K562 (cell line): ENCODE measurements at regions not wholly inside any gene's neighbourhood (a gene's known extent, or its start where the extent isn't known, plus 50 kb on each side); places are given as distances from the start of the nearest gene placed in this dataset.

Experiments
- ATAC-seq: fragments of 200-7000 bp; cut with Tn5 transposase; 3 replicates; pipeline ENCODE4 v1.9.1; 2020; ENCODE audit warnings: moderate library complexity
- BruUV-seq: library from RNA; stranded (reverse); fragments of 400-500 nt; replicated peaks from 2 replicates; lab custom pipeline; 2021; lab: Mats Ljungman, UMichigan
- CTCF ChIA-PET: fragments of 300-600 bp; formaldehyde crosslinking; extraction: SDS; loops from one replicate; lab custom pipeline; 2021; ENCODE audit warnings: low intra/inter-chr PET ratio; lab: Yijun Ruan, JAX
- POLR2A ChIA-PET: fragments of 300-600, 350-650 bp; sonication (Branson Sonifier 250); formaldehyde crosslinking; extraction: SDS; loops from one replicate; lab custom pipeline; 2021; ENCODE audit warnings: antibody characterized with exemption, inconsistent platforms; lab: Yijun Ruan, JAX
- DNase-seq, 4 experiments: peaks; one replicate each; pipeline versions ENCODE4 v3.0.0 to v3.0.0-alpha.2; 2011 to 2018; ENCODE audit warnings: low spot score in 3 of 4, mixed read lengths in 3 of 4; ENCODE audit errors: extremely low read depth in 1 of 4
- FAIRE-seq: peaks from 2 replicates; lab custom pipeline; 2011; peaks lifted over from hg19 to GRCh38; lab: Jason Lieb, UNC
- H2AFZ ChIP-seq: 2 replicates; pipeline ENCODE4 v1.6.0; 2011; ENCODE audit warnings: low read depth, low read length, control low read depth, inconsistent platforms
- H3K27ac ChIP-seq: fragments of 200-600 bp; 3 replicates; pipeline ENCODE4 v1.8.0; 2011; ENCODE audit warnings: low read depth, mild to moderate bottlenecking, control low read depth, inconsistent platforms, low read length, moderate library complexity, mixed read lengths; ENCODE audit errors: extremely low read depth
- H3K27me3 ChIP-seq, 2 experiments: fragments of 300-600 bp in 1 of 2; 2 replicates in 1 of 2; 3 replicates in 1 of 2; pipeline versions ENCODE4 v1.6.0 to v1.8.0; 2011; ENCODE audit warnings: inconsistent platforms in 2 of 2, low read length in 2 of 2, mild to moderate bottlenecking in 1 of 2, mixed read lengths in 1 of 2, moderate library complexity in 1 of 2; ENCODE audit not compliant: control insufficient read depth in 2 of 2, insufficient read depth in 2 of 2
- H3K36me3 ChIP-seq: fragments of 300-600 bp; 3 replicates; pipeline ENCODE4 v1.8.0; 2011; ENCODE audit warnings: mild to moderate bottlenecking, low read length, inconsistent platforms; ENCODE audit not compliant: control insufficient read depth, insufficient read depth
- H3K4me1 ChIP-seq, 2 experiments: fragments of 200-600 bp in 1 of 2; replicated peaks in 1 of 2; 2 replicates in 1 of 2; 3 replicates in 1 of 2; pipeline versions ENCODE4 v1.5.1 to v1.8.0; 2011; ENCODE audit warnings: inconsistent platforms in 2 of 2, low read length in 2 of 2, mild to moderate bottlenecking in 1 of 2, mixed read lengths in 1 of 2, moderate library complexity in 1 of 2; ENCODE audit not compliant: control insufficient read depth in 2 of 2, insufficient read depth in 2 of 2
- H3K4me2 ChIP-seq: 2 replicates; pipeline ENCODE4 v1.6.1; 2011; ENCODE audit warnings: low read length, control low read depth, inconsistent platforms, mixed read lengths; ENCODE audit not compliant: insufficient read depth
- H3K4me3 ChIP-seq: fragments of 200-600 bp; sonication (generic), shearing (Covaris generic); 2 replicates; pipeline ENCODE4 v1.5.1; 2016; ENCODE audit warnings: control low read depth, inconsistent platforms
- H3K79me2 ChIP-seq: fragments of 200-600 bp; 3 replicates; pipeline ENCODE4 v1.8.0; 2011; ENCODE audit warnings: low read length, inconsistent platforms; ENCODE audit not compliant: control insufficient read depth, insufficient read depth
- H3K9ac ChIP-seq, 2 experiments: 2 replicates each; pipeline versions ENCODE4 v1.6.0 to v1.6.1; 2011; ENCODE audit warnings: low read depth in 2 of 2, low read length in 2 of 2, control low read depth in 1 of 2, inconsistent platforms in 1 of 2, mild to moderate bottlenecking in 1 of 2, mixed read lengths in 1 of 2; ENCODE audit not compliant: insufficient read depth in 1 of 2
- H3K9me1 ChIP-seq: one replicate; pipeline ENCODE4 v1.6.0; 2011; ENCODE audit warnings: inconsistent platforms, mild to moderate bottlenecking, low read length, moderate library complexity; ENCODE audit not compliant: control insufficient read depth, insufficient read depth
- H3K9me3 ChIP-seq: replicated peaks from 2 replicates; pipeline ENCODE4 v1.5.1; 2011; ENCODE audit warnings: low read depth, low read length, inconsistent platforms; ENCODE audit not compliant: control insufficient read depth, insufficient read depth
- H4K20me1 ChIP-seq: replicated peaks from 2 replicates; pipeline ENCODE4 v1.6.1; 2011; ENCODE audit warnings: low read length, inconsistent platforms, mixed read lengths; ENCODE audit not compliant: control insufficient read depth, insufficient read depth
- BHLHE40 ChIP-seq: IDR thresholded peaks from 2 replicates; pipeline ENCODE4 v1.6.1; 2011; ENCODE audit warnings: low read length, improper control_type of control experiment
- CREB5 ChIP-seq: fragments of 250-450 bp; sonication (Bioruptor Pico); IDR thresholded peaks from 2 replicates; pipeline ENCODE4 v1.5.0; 2020; ENCODE audit warnings: mild to moderate bottlenecking
- E2F6 ChIP-seq, 2 experiments: IDR thresholded peaks; 2 replicates each; pipeline ENCODE4 v1.6.1; 2011; ENCODE audit warnings: borderline replicate concordance in 1 of 2, control low read depth in 1 of 2, low read depth in 1 of 2, low read length in 1 of 2, mild to moderate bottlenecking in 1 of 2, mixed read lengths in 1 of 2, moderate library complexity in 1 of 2; ENCODE audit not compliant: insufficient read depth in 1 of 2, insufficient read length in 1 of 2, poor library complexity in 1 of 2, severe bottlenecking in 1 of 2; ENCODE audit errors: extremely low read depth in 1 of 2
- EWSR1 ChIP-seq: fragments of 450-650 bp; IDR thresholded peaks from 2 replicates; pipeline ENCODE4 v1.6.1; 2018; ENCODE audit warnings: borderline replicate concordance, mild to moderate bottlenecking, low read depth, moderate library complexity; ENCODE audit not compliant: partially characterized antibody
- HINFP ChIP-seq: fragments of 450-650 bp; conservative IDR thresholded peaks from 2 replicates; pipeline ENCODE4 v1.6.1; 2016; ENCODE audit warnings: missing genetic modification characterization, low read depth, mild to moderate bottlenecking, control low read depth, missing compliant biosample characterization
- HIVEP1 ChIP-seq: fragments of 250-450 bp; sonication (Bioruptor Pico); IDR thresholded peaks from 2 replicates; pipeline ENCODE4 v1.4.0; 2020; ENCODE audit warnings: mild to moderate bottlenecking
- MECOM ChIP-seq: fragments of 250-450 bp; sonication (Bioruptor Pico); IDR thresholded peaks from 2 replicates; pipeline ENCODE4 v1.8.0; 2022; ENCODE audit warnings: inconsistent platforms
- NCOA6 ChIP-seq: fragments of 450-650 bp; IDR thresholded peaks from 2 replicates; pipeline ENCODE4 v1.6.1; 2017; ENCODE audit warnings: mild to moderate bottlenecking
- STAT5B ChIP-seq: fragments of 250-450 bp; sonication (Bioruptor Pico); IDR thresholded peaks from 2 replicates; pipeline ENCODE4 v1.8.0; 2021; ENCODE audit warnings: mild to moderate bottlenecking, inconsistent platforms
- TAL1 ChIP-seq: fragments of 450-650 bp; IDR thresholded peaks from 2 replicates; pipeline ENCODE4 v1.6.1; 2016; ENCODE audit warnings: mild to moderate bottlenecking
- XRCC5 ChIP-seq: fragments of 200-400 bp; formaldehyde crosslinking; IDR thresholded peaks from 2 replicates; pipeline ENCODE4 v1.6.1; 2017; ENCODE audit warnings: low read depth, mild to moderate bottlenecking, low read length
- ZNF3 ChIP-seq: fragments of 250-450 bp; sonication (Bioruptor Pico); IDR thresholded peaks from 2 replicates; pipeline ENCODE4 v1.5.0; 2021; ENCODE audit warnings: mild to moderate bottlenecking, moderate library complexity
- ZNF561 ChIP-seq: fragments of 450-650 bp; formaldehyde crosslinking; conservative IDR thresholded peaks from 2 replicates; pipeline ENCODE4 v1.4.0; 2020; ENCODE audit warnings: mild to moderate bottlenecking, moderate library complexity
- WGBS: fragments of 100-300 bp; shearing (Covaris generic); methylation state at CpG from one replicate; pipeline ENCODE4 v1.1.6; 2016; ENCODE audit warnings: low coverage, mixed read lengths; ENCODE audit not compliant: insufficient coverage; ENCODE audit errors: missing lambda C conversion rate; 5-methylcytosine and 5-hydroxymethylcytosine counted together
- in situ Hi-C: fragments of 300-500 bp; cut with MboI; formaldehyde crosslinking; loops from 4 replicates; pipeline ENCODE4 v1.15.0; 2018; ENCODE audit warnings: inconsistent platforms, mixed read lengths
- intact Hi-C: fragments of 100-400 bp; cut with micrococcal nuclease; formaldehyde crosslinking; loops from 2 replicates; pipeline ENCODE4 v1.14.2; 2022

- intact Hi-C loops (no loop called here), in situ Hi-C loops (no loop called here)
- no peaks in the 10 kb centered on the region for H3K9me1 ChIP-seq
- WGBS: 2% methylated on average over 6 of the region's 6 CpGs
- POLR2A ChIA-PET: no interaction called here
- no peak overlapping the region for H3K4me2 ChIP-seq
- BruUV-seq: no TSS peak
- H3K27ac ChIP-seq: no peak overlapping the region
- H3K9ac ChIP-seq: no peak overlapping the region
- no peaks in the 10 kb centered on the region for H3K79me2 ChIP-seq
- no peaks in the 10 kb centered on the region for H3K9me3 ChIP-seq
- no peak overlapping the region for H2AFZ ChIP-seq
- TF ChIP-seq BHLHE40 (no peak), TAL1 (no peak), ZNF3 (CRISPR knock-in tag) (no peak), HINFP (tag) (no peak)
- no peaks in the 10 kb centered on the region for H4K20me1 ChIP-seq
- DNase-seq (no peak), ATAC-seq (no peak), FAIRE-seq (no peak)
- no peaks in the 10 kb centered on the region for H3K36me3 ChIP-seq
- no peak overlapping the region for H3K4me3 ChIP-seq
- CTCF ChIA-PET: no interaction called here
- no peaks in the 10 kb centered on the region for H3K4me1 ChIP-seq
- H3K27me3 ChIP-seq: no peaks in the 10 kb centered on the region
Observed at GRCh38 chr16:66220702-66221101, 145.8 kb upstream of the CDH5 start.

- no TSS peak for BruUV-seq
- no peaks in the 10 kb centered on the region for H3K9me1 ChIP-seq
- CTCF ChIA-PET: no interaction called here
- H3K27me3 ChIP-seq: no peaks in the 10 kb centered on the region
- POLR2A ChIA-PET: no interaction called here
- DNase-seq: no peak
- no peak for ATAC-seq
- H3K79me2 ChIP-seq: no peaks in the 10 kb centered on the region
- no peak overlapping the region for H3K27ac ChIP-seq
- in situ Hi-C loops (no loop called here), intact Hi-C loops (no loop called here)
- H3K36me3 ChIP-seq: no peaks in the 10 kb centered on the region
- H3K4me1 ChIP-seq: no peaks in the 10 kb centered on the region
- no peak overlapping the region for H2AFZ ChIP-seq
- H4K20me1 ChIP-seq: no peaks in the 10 kb centered on the region
- H3K4me2 ChIP-seq: no peak overlapping the region
- no peak for FAIRE-seq
- no peaks in the 10 kb centered on the region for H3K9me3 ChIP-seq
- H3K4me3 ChIP-seq: no peak overlapping the region
- H3K9ac ChIP-seq: no peak overlapping the region
- no peak for TF ChIP-seq CREB5 (CRISPR knock-in tag)
- no peak for TF ChIP-seq XRCC5
- TF ChIP-seq ZNF561 (CRISPR knock-in tag): no peak
- TF ChIP-seq NCOA6: no peak
- TF ChIP-seq STAT5B (CRISPR knock-in tag): no peak
- no peak for TF ChIP-seq MECOM (CRISPR knock-in tag)
- TF ChIP-seq HIVEP1 (CRISPR knock-in tag): no peak
- TF ChIP-seq E2F6 (IDR thresholded peaks at IDR 0.05; ENCODE audit: borderline replicate concordance in 1 of 2, extremely low read depth in 1 of 2, insufficient read depth in 1 of 2, insufficient read length in 1 of 2, low read depth in 1 of 2, low read length in 1 of 2, poor library complexity in 1 of 2, severe bottlenecking in 1 of 2): no peak
- TF ChIP-seq EWSR1: no peak
Observed at GRCh38 chr16:66219491-66219890, 147.0 kb upstream of the CDH5 start.
